HL-60 (cell line): ENCODE measurements at regions not wholly inside any gene's neighbourhood (a gene's known extent, or its start where the extent isn't known, plus 50 kb on each side); places are given as distances from the start of the nearest gene placed in this dataset.

Source experiments
- CTCF ChIP-seq: IDR thresholded peaks from one replicate; pipeline ENCODE4 v1.5.1; 2011; ENCODE audit warnings: low read length, control low read depth, inconsistent platforms; ENCODE audit not compliant: insufficient read depth
- POLR2AphosphoS5 ChIP-seq: IDR thresholded peaks from 2 replicates; pipeline ENCODE4 v1.6.1; 2012; ENCODE audit warnings: low read depth
- REST ChIP-seq: IDR thresholded peaks from 2 replicates; pipeline ENCODE4 v1.6.1; 2012; ENCODE audit warnings: low read depth; ENCODE audit not compliant: insufficient replicate concordance

DNA sequence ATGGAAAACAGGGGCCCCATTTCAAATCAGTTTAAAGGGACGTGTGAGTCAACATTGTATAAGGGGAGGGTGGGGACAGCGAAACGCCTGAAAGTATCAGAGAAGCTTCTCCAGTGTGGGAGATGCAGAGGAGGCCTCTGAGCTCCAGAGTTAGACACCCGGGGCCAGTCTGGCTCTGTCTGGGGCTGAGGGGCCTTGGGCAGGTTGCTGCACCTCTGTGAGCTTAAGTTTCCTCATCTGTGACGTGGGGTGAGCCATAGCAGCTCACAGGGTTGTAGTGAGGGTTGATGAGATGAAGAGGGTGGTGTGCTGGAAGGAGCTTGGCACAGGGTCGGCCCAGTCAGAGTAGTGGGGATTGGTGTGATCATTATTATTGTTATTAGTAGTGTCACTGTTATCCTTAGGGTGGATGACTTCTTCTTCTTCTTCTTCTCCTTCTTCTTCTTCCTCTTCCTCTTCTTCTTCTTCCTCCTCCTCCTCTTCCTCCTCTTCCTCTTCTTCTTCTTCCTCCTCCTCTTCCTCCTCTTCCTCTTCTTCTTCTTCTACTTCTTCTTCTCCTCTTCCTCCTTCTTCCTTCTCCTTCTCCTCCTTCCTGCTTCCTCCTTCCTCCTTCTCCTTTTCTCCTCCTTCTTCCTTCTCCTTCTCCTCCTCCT lies 282.0 kb downstream of the PTPRU start:
- TF ChIP-seq CTCF: no peak
- no peak for TF ChIP-seq POLR2AphosphoS5
- no peak for TF ChIP-seq REST
